Suprapubic skin (tissue), 4 donors: ENCODE measurements at regions not wholly inside any gene's neighbourhood (a gene's known extent, or its start where the extent isn't known, plus 50 kb on each side); places are given as distances from the start of the nearest gene placed in this dataset.
A peak's percentile ranks its signal among the peaks of the same experiment; 100 is the strongest.

Experiments
- DNase-seq, 2 donors: peaks; one replicate each; pipeline ENCODE4 v3.0.0-alpha.2; 2019; ENCODE audit warnings: low spot score in 2 of 2
- H3K27ac ChIP-seq: fragments of 200-600 bp; sonication (generic); one replicate; pipeline ENCODE4 v1.5.1; 2019
- H3K27me3 ChIP-seq: fragments of 200-600 bp; sonication (generic); one replicate; pipeline ENCODE4 v1.5.1; 2019
- H3K36me3 ChIP-seq: fragments of 200-600 bp; sonication (generic); one replicate; pipeline ENCODE4 v1.5.1; 2019
- H3K4me1 ChIP-seq: fragments of 200-600 bp; sonication (generic); one replicate; pipeline ENCODE4 v1.5.1; 2019
- H3K4me3 ChIP-seq: fragments of 200-600 bp; sonication (generic); one replicate; pipeline ENCODE4 v1.5.1; 2019; ENCODE audit warnings: mild to moderate bottlenecking
- H3K9me3 ChIP-seq: fragments of 200-600 bp; sonication (generic); one replicate; pipeline ENCODE4 v1.5.1; 2019
- EP300 ChIP-seq: sonication (generic); formaldehyde crosslinking; IDR thresholded peaks from one replicate; pipeline ENCODE4 v1.6.1; 2017; ENCODE audit warnings: antibody characterized with exemption
- POLR2A ChIP-seq, 2 donors: fragments of 450-650 bp; IDR thresholded peaks; one replicate each; pipeline ENCODE4 v1.6.1; 2017; ENCODE audit warnings: antibody characterized with exemption in 2 of 2, mild to moderate bottlenecking in 2 of 2, moderate library complexity in 2 of 2
- POLR2AphosphoS5 ChIP-seq, 3 donors: sonication (generic); formaldehyde crosslinking; IDR thresholded peaks; one replicate each; pipeline ENCODE4 v1.6.1; 2017; ENCODE audit warnings: antibody characterized with exemption in 3 of 3
- WGBS: methylation state at CpG from one replicate; pipeline ENCODE4 v1.1.5; 2018; 5-methylcytosine and 5-hydroxymethylcytosine counted together
- TF ChIP-seq, protein P1 (sequence below), 2 donors: fragments of 200-600 bp in 1 of 2; fragments of 450-650 bp in 1 of 2; sonication (generic) in 1 of 2; IDR thresholded peaks; one replicate each; pipeline ENCODE4 v1.5.1; 2016 to 2019; ENCODE audit warnings: antibody characterized with exemption in 2 of 2, mild to moderate bottlenecking in 1 of 2, moderate library complexity in 1 of 2

DNA sequence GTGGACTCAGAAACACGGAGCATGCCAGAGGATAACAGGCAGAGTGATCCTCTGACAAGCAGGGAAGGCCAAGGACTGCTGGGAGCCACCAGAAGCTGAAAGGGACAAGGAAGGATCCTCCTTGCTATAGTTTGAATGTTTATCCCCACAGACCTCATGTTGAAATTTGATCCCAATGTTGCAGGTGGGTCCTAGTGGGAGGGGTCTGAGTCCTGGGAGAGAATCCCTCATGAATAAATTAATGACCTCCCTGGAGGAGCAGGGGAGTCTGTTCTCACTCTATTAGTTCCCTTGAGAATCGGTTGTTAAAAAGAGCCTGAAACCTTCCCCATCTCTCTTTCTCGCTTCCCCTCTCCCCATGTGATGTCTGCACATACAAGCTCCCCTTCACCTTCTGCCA lies 124.4 kb downstream of the FBXO15 start:
- TF ChIP-seq, protein P1, sequence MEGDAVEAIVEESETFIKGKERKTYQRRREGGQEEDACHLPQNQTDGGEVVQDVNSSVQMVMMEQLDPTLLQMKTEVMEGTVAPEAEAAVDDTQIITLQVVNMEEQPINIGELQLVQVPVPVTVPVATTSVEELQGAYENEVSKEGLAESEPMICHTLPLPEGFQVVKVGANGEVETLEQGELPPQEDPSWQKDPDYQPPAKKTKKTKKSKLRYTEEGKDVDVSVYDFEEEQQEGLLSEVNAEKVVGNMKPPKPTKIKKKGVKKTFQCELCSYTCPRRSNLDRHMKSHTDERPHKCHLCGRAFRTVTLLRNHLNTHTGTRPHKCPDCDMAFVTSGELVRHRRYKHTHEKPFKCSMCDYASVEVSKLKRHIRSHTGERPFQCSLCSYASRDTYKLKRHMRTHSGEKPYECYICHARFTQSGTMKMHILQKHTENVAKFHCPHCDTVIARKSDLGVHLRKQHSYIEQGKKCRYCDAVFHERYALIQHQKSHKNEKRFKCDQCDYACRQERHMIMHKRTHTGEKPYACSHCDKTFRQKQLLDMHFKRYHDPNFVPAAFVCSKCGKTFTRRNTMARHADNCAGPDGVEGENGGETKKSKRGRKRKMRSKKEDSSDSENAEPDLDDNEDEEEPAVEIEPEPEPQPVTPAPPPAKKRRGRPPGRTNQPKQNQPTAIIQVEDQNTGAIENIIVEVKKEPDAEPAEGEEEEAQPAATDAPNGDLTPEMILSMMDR (IDR thresholded peaks at IDR 0.05), result no peak
- no peak for TF ChIP-seq EP300
- no peak for TF ChIP-seq POLR2AphosphoS5 (IDR thresholded peaks at IDR 0.05)
- no peak for TF ChIP-seq POLR2A (IDR thresholded peaks at IDR 0.05)
- H3K36me3 ChIP-seq, result no peaks in the 10 kb centered on the region
- H3K27me3 ChIP-seq, result no peaks in the 10 kb centered on the region
- H3K4me3 ChIP-seq, result no peak overlapping the region
- H3K27ac ChIP-seq, result no peak overlapping the region
- DNase-seq, result no peak
- 54% methylated on average over 3 of the region's 3 CpGs for WGBS
- H3K4me1 ChIP-seq, result no peaks in the 10 kb centered on the region
- H3K9me3 ChIP-seq, result no peaks in the 10 kb centered on the region

- 57% methylated on average over 3 of the region's 3 CpGs for WGBS
- DNase-seq, result no peak
- H3K4me3 ChIP-seq, result no peak overlapping the region
- no peak overlapping the region for H3K27ac ChIP-seq
- H3K36me3 ChIP-seq, result no peaks in the 10 kb centered on the region
- H3K4me1 ChIP-seq, result no peaks in the 10 kb centered on the region
- TF ChIP-seq EP300, result no peak
- no peak for TF ChIP-seq POLR2A (IDR thresholded peaks at IDR 0.05)
- TF ChIP-seq POLR2AphosphoS5 (IDR thresholded peaks at IDR 0.05), result no peak
- TF ChIP-seq, protein P1 (IDR thresholded peaks at IDR 0.05), result no peak
- no peaks in the 10 kb centered on the region for H3K27me3 ChIP-seq
- no peaks in the 10 kb centered on the region for H3K9me3 ChIP-seq
These were observed 127.8 kb downstream of the FBXO15 start for GRCh38 chr18:74019864-74020263.

DNA sequence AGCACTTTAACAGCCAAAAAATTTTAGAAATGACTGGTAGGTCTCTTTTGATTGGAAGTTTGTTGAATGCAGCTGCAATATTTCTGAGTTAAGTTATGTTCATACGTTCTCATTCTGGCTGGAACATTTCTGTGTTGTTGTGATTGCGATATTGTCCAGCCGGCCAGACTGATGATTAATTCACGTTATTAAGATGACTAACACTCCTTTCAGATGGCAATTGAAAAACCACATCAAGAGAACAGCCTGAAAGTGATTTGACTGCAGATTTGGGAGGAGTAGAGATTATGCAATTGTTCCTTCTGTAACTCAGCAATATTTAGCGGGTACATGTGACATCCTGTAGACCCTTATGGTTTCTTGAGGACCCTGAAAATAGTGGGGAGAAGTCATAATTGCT lies 133.7 kb downstream of the FBXO15 start:
- TF ChIP-seq POLR2A (IDR thresholded peaks at IDR 0.05) (no peak), POLR2AphosphoS5 (IDR thresholded peaks at IDR 0.05) (peak in 2 of 3 donors; percentile 39 to 56)
- Histone ChIP-seq H3K9me3 (no peaks in the 10 kb centered on the region), H3K4me3 (no peak overlapping the region), H3K36me3 (no peaks in the 10 kb centered on the region), H3K4me1 (no peaks in the 10 kb centered on the region), H3K27me3 (no peaks in the 10 kb centered on the region), H3K27ac (no peak overlapping the region)
- DNase-seq, result no peak
- WGBS, result 44% methylated on average over 5 of the region's 5 CpGs

GRCh38 chr18:74012954-74013630 lies 134.5 kb downstream of the FBXO15 start:
- Histone ChIP-seq H3K36me3 (no peaks in the 10 kb centered on the region), H3K4me1 (no peaks in the 10 kb centered on the region), H3K27me3 (no peaks in the 10 kb centered on the region), H3K27ac (peak overlapping the region; percentile 62), H3K9me3 (no peaks in the 10 kb centered on the region), H3K4me3 (no peak overlapping the region)
- 86% methylated on average over 14 of the region's 14 CpGs for WGBS
- no peak for TF ChIP-seq EP300
- TF ChIP-seq POLR2A (IDR thresholded peaks at IDR 0.05), result no peak
- TF ChIP-seq, protein P1 (IDR thresholded peaks at IDR 0.05), result no peak
- no peak for TF ChIP-seq POLR2AphosphoS5 (IDR thresholded peaks at IDR 0.05)
- no peak for DNase-seq

GRCh38 chr18:74006143-74006542 lies 141.5 kb downstream of the FBXO15 start:
- WGBS, result 90% methylated on average over 8 of the region's 8 CpGs
- H3K4me1 ChIP-seq, result no peaks in the 10 kb centered on the region
- TF ChIP-seq, protein P1 (IDR thresholded peaks at IDR 0.05), result no peak
- TF ChIP-seq POLR2AphosphoS5 (IDR thresholded peaks at IDR 0.05) (no peak), EP300 (no peak), POLR2A (IDR thresholded peaks at IDR 0.05) (no peak)
- no peaks in the 10 kb centered on the region for H3K9me3 ChIP-seq
- H3K27ac ChIP-seq, result no peak overlapping the region
- no peaks in the 10 kb centered on the region for H3K36me3 ChIP-seq
- no peaks in the 10 kb centered on the region for H3K27me3 ChIP-seq
- no peak overlapping the region for H3K4me3 ChIP-seq
- DNase-seq, result no peak
